H9 (cell line): ENCODE measurements at regions not wholly inside any gene's neighbourhood (a gene's known extent, or its start where the extent isn't known, plus 50 kb on each side); places are given as distances from the start of the nearest gene placed in this dataset.

ENCODE experiments used
- DNase-seq: peaks from one replicate; pipeline ENCODE4 v3.0.0-alpha.2; 2017
- H2AFZ ChIP-seq: one replicate; pipeline ENCODE4 v1.6.1; 2013; ENCODE audit warnings: mild to moderate bottlenecking, low read length, control low read depth, moderate library complexity
- H2AK5ac ChIP-seq: 2 replicates; pipeline ENCODE4 v1.6.1; 2013; ENCODE audit warnings: low read length, control low read depth, mixed read lengths; ENCODE audit not compliant: insufficient read length
- H2BK120ac ChIP-seq: one replicate; pipeline ENCODE4 v1.6.1; 2013; ENCODE audit warnings: low read depth, mild to moderate bottlenecking, low read length, control low read depth, inconsistent platforms; ENCODE audit not compliant: poor library complexity, severe bottlenecking
- H2BK12ac ChIP-seq: 2 replicates; pipeline ENCODE4 v1.6.1; 2013; ENCODE audit warnings: low read length, control low read depth, mixed read lengths, low read depth; ENCODE audit not compliant: insufficient read length
- H2BK15ac ChIP-seq: 2 replicates; pipeline ENCODE4 v1.6.1; 2013; ENCODE audit warnings: low read depth, low read length, control low read depth
- H2BK20ac ChIP-seq: one replicate; pipeline ENCODE4 v1.6.1; 2013; ENCODE audit warnings: low read depth, mild to moderate bottlenecking, low read length, control low read depth, inconsistent platforms; ENCODE audit not compliant: poor library complexity, severe bottlenecking
- H2BK5ac ChIP-seq: 2 replicates; pipeline ENCODE4 v1.6.1; 2013; ENCODE audit warnings: low read length, control low read depth, mixed read lengths; ENCODE audit not compliant: insufficient read length
- H3K14ac ChIP-seq: 2 replicates; pipeline ENCODE4 v1.6.1; 2013; ENCODE audit warnings: low read length, control low read depth; ENCODE audit not compliant: insufficient read depth
- H3K18ac ChIP-seq: 2 replicates; pipeline ENCODE4 v1.6.1; 2013; ENCODE audit warnings: low read depth, mild to moderate bottlenecking, mixed read lengths, low read length, control low read depth; ENCODE audit not compliant: insufficient read length
- H3K23ac ChIP-seq: 2 replicates; pipeline ENCODE4 v1.6.1; 2013; ENCODE audit warnings: low read length, control low read depth, mixed read lengths, low read depth; ENCODE audit not compliant: insufficient read length
- H3K23me2 ChIP-seq: 2 replicates; pipeline ENCODE4 v1.6.1; 2013; ENCODE audit warnings: low read depth, mild to moderate bottlenecking, mixed read lengths, low read length, control low read depth; ENCODE audit not compliant: insufficient read length, poor library complexity, severe bottlenecking
- H3K27ac ChIP-seq: 2 replicates; pipeline ENCODE4 v1.5.1; 2013; ENCODE audit warnings: low read length, control low read depth, mixed read lengths, low read depth; ENCODE audit not compliant: insufficient read length
- H3K27me3 ChIP-seq: 2 replicates; pipeline ENCODE4 v1.6.1; 2013; ENCODE audit warnings: low read length, control low read depth, inconsistent platforms; ENCODE audit not compliant: insufficient read depth
- H3K4ac ChIP-seq: 2 replicates; pipeline ENCODE4 v1.6.1; 2013; ENCODE audit warnings: low read depth, mild to moderate bottlenecking, control low read depth, inconsistent platforms, low read length, moderate library complexity
- H3K4me1 ChIP-seq: 2 replicates; pipeline ENCODE4 v1.6.1; 2013; ENCODE audit warnings: low read length, control low read depth, inconsistent platforms; ENCODE audit not compliant: insufficient read depth
- H3K4me2 ChIP-seq: 2 replicates; pipeline ENCODE4 v1.6.1; 2013; ENCODE audit warnings: low read length, control low read depth, mixed read lengths; ENCODE audit not compliant: insufficient read length, insufficient read depth
- H3K56ac ChIP-seq: 2 replicates; pipeline ENCODE4 v1.6.1; 2013; ENCODE audit warnings: low read depth, mild to moderate bottlenecking, mixed read lengths, low read length, control low read depth; ENCODE audit not compliant: insufficient read length
- H3K79me1 ChIP-seq: 2 replicates; pipeline ENCODE4 v1.6.1; 2013; ENCODE audit warnings: low read depth, mild to moderate bottlenecking, moderate library complexity, low read length, control low read depth, inconsistent platforms; ENCODE audit not compliant: insufficient read depth, poor library complexity, severe bottlenecking
- H3K79me2 ChIP-seq: 2 replicates; pipeline ENCODE4 v1.6.1; 2013; ENCODE audit warnings: low read length, control low read depth, inconsistent platforms; ENCODE audit not compliant: insufficient read depth
- H3K9ac ChIP-seq: 2 replicates; pipeline ENCODE4 v1.6.1; 2013; ENCODE audit warnings: low read length, control low read depth, mixed read lengths; ENCODE audit not compliant: insufficient read length; ENCODE audit errors: extremely low read depth
- H3K9me3 ChIP-seq: one replicate; pipeline ENCODE4 v1.6.1; 2013; ENCODE audit warnings: low read depth, low read length, inconsistent platforms; ENCODE audit not compliant: control insufficient read depth
- H3T11ph ChIP-seq: one replicate; pipeline ENCODE4 v1.6.1; 2013; ENCODE audit warnings: mild to moderate bottlenecking, low read length, control low read depth, inconsistent platforms
- H4K20me1 ChIP-seq: one replicate; pipeline ENCODE4 v1.6.1; 2013; ENCODE audit not compliant: control insufficient read depth, insufficient read length, insufficient read depth
- H4K5ac ChIP-seq: 2 replicates; pipeline ENCODE4 v1.6.1; 2013; ENCODE audit warnings: low read depth, mild to moderate bottlenecking, mixed read lengths, low read length, control low read depth; ENCODE audit not compliant: insufficient read length
- H4K8ac ChIP-seq: replicated peaks from 2 replicates; pipeline ENCODE4 v1.6.1; 2013; ENCODE audit warnings: low read length, control low read depth, mixed read lengths, low read depth; ENCODE audit not compliant: insufficient read length
- H4K91ac ChIP-seq: 2 replicates; pipeline ENCODE4 v1.6.1; 2013; ENCODE audit warnings: low read depth, mild to moderate bottlenecking, moderate library complexity, mixed read lengths, low read length, control low read depth; ENCODE audit not compliant: insufficient read length
- H3K27ac Mint-ChIP-seq, 3 experiments: 2 replicates in 2 of 3; 3 replicates in 1 of 3; pipeline ENCODE4 v1.8.0; 2020 to 2021; ENCODE audit warnings: mixed read lengths in 3 of 3, mild to moderate bottlenecking in 1 of 3, moderate library complexity in 1 of 3
- H3K27me3 Mint-ChIP-seq: 2 replicates; pipeline ENCODE4 v1.8.0; 2021; ENCODE audit warnings: low read depth, mild to moderate bottlenecking, moderate library complexity, mixed read lengths
- H3K36me3 Mint-ChIP-seq, 3 experiments: 2 replicates in 2 of 3; 3 replicates in 1 of 3; pipeline ENCODE4 v1.8.0; 2020 to 2021; ENCODE audit warnings: low read depth in 3 of 3, mixed read lengths in 3 of 3; ENCODE audit not compliant: insufficient read depth in 1 of 3
- H3K4me1 Mint-ChIP-seq, 2 experiments: 2 replicates each; pipeline ENCODE4 v1.8.0; 2020; ENCODE audit warnings: mixed read lengths in 2 of 2
- H3K4me3 Mint-ChIP-seq, 2 experiments: 2 replicates in 1 of 2; 3 replicates in 1 of 2; pipeline ENCODE4 v1.8.0; 2020 to 2021; ENCODE audit warnings: mild to moderate bottlenecking in 2 of 2, mixed read lengths in 2 of 2, moderate library complexity in 1 of 2
- H3K9me3 Mint-ChIP-seq, 2 experiments: 2 replicates in 1 of 2; 3 replicates in 1 of 2; pipeline ENCODE4 v1.8.0; 2020; ENCODE audit warnings: mild to moderate bottlenecking in 2 of 2, mixed read lengths in 2 of 2, moderate library complexity in 1 of 2
- WGBS: extraction: QIAGEN DNeasy Blood & Tissue Kit; methylation state at CpG from one replicate; pipeline ENCODE4 v1.1.7; 2013; ENCODE audit warnings: missing lambda C conversion rate, low lambda C conversion rate, mixed read lengths; ENCODE audit not compliant: insufficient read length; ENCODE audit errors: extremely low coverage; 5-methylcytosine and 5-hydroxymethylcytosine counted together
- TF ChIP-seq, protein P1 (sequence below): fragments of 200-600 bp; sonication (generic); conservative IDR thresholded peaks from 3 replicates; pipeline ENCODE4 v1.8.0; 2021; ENCODE audit warnings: antibody characterized with exemption, mild to moderate bottlenecking

DNA sequence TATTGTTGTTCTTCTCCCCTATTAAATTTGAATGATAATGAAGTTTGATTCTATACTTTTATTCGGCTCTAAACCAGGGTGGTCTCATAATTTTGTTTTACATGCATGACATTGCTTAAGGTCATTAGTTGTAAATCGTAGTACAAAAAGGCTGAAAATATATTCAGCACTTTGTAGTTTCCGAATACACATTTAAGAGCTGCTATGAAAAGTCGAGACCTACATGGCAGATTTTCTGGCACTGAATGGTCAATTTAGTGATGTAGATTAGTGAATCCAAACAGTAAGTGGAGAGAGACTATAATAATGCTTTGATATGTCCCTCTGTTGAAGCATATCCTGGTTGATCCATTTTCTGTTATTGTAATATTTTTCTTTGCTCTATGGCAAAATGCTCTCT, 254.0 kb upstream of the SOX2 start:
- TF ChIP-seq, protein P1, sequence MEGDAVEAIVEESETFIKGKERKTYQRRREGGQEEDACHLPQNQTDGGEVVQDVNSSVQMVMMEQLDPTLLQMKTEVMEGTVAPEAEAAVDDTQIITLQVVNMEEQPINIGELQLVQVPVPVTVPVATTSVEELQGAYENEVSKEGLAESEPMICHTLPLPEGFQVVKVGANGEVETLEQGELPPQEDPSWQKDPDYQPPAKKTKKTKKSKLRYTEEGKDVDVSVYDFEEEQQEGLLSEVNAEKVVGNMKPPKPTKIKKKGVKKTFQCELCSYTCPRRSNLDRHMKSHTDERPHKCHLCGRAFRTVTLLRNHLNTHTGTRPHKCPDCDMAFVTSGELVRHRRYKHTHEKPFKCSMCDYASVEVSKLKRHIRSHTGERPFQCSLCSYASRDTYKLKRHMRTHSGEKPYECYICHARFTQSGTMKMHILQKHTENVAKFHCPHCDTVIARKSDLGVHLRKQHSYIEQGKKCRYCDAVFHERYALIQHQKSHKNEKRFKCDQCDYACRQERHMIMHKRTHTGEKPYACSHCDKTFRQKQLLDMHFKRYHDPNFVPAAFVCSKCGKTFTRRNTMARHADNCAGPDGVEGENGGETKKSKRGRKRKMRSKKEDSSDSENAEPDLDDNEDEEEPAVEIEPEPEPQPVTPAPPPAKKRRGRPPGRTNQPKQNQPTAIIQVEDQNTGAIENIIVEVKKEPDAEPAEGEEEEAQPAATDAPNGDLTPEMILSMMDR: no peak
- Histone ChIP-seq H2BK15ac (no peak overlapping the region), H3K27ac (no peak overlapping the region), H3T11ph (no peak overlapping the region), H2AFZ (no peak overlapping the region), H3K4ac (no peak overlapping the region), H4K20me1 (no peaks in the 10 kb centered on the region), H2AK5ac (no peak overlapping the region), H3K23me2 (no peaks in the 10 kb centered on the region), H4K91ac (no peak overlapping the region), H2BK20ac (no peak overlapping the region), H3K18ac (no peak overlapping the region), H3K9me3 (no peaks in the 10 kb centered on the region), H4K5ac (no peak overlapping the region), H2BK120ac (no peak overlapping the region), H3K9ac (no peak overlapping the region), H3K79me1 (no peaks in the 10 kb centered on the region), H3K14ac (no peak overlapping the region), H2BK12ac (no peak overlapping the region), H2BK5ac (no peak overlapping the region), H3K27me3 (no peaks in the 10 kb centered on the region), H4K8ac (no peak overlapping the region), H3K23ac (no peak overlapping the region), H3K4me1 (no peaks in the 10 kb centered on the region), H3K79me2 (no peaks in the 10 kb centered on the region), H3K4me2 (no peak overlapping the region), H3K56ac (no peak overlapping the region)
- WGBS: no CpG with 5 or more reads among the region's 4 CpGs
- Mint-ChIP-seq H3K27ac (no peak overlapping the region), H3K4me3 (no peak overlapping the region), H3K27me3 (no peaks in the 10 kb centered on the region), H3K36me3 (no peaks in the 10 kb centered on the region), H3K4me1 (peaks cover 20 to 24% of the 10 kb centered on the region in 2 experiments), H3K9me3 (no peaks in the 10 kb centered on the region)
- DNase-seq: no peak
